WTC11 (cell line): ENCODE measurements at regions not wholly inside any gene's neighbourhood (a gene's known extent, or its start where the extent isn't known, plus 50 kb on each side); places are given as distances from the start of the nearest gene placed in this dataset.

Experiments used
- ATAC-seq: fragments of 200-7000 bp; cut with Tn5 transposase; 2 replicates; pipeline ENCODE4 v1.10.0; 2021; ENCODE audit warnings: mild to moderate bottlenecking, moderate library complexity
- CTCF ChIA-PET: fragments of 300-600 bp; sonication (Branson Sonifier 250); formaldehyde crosslinking; loops from one replicate; lab custom pipeline; 2021; ENCODE audit warnings: antibody characterized with exemption; lab: Charles Lee
- POLR2A ChIA-PET: fragments of 350-600 bp; sonication (Branson Sonifier 250); formaldehyde crosslinking; loops from one replicate; lab custom pipeline; 2021; ENCODE audit warnings: antibody characterized with exemption; lab: Charles Lee
- DNase-seq: peaks from one replicate; pipeline ENCODE4 v3.0.0; 2021; ENCODE audit warnings: low spot score
- H3K27ac Mint-ChIP-seq: 2 replicates; pipeline ENCODE4 v1.8.0; 2021; ENCODE audit warnings: mixed read lengths
- H3K27me3 Mint-ChIP-seq: 2 replicates; pipeline ENCODE4 v1.8.0; 2021; ENCODE audit warnings: low read depth, mild to moderate bottlenecking, moderate library complexity, mixed read lengths
- H3K36me3 Mint-ChIP-seq: 2 replicates; pipeline ENCODE4 v1.8.0; 2021; ENCODE audit warnings: mixed read lengths
- H3K4me1 Mint-ChIP-seq: 2 replicates; pipeline ENCODE4 v1.8.0; 2022; ENCODE audit warnings: mixed read lengths
- H3K4me3 Mint-ChIP-seq: 2 replicates; pipeline ENCODE4 v1.8.0; 2021; ENCODE audit warnings: mild to moderate bottlenecking, moderate library complexity, mixed read lengths
- H3K9me3 Mint-ChIP-seq: 2 replicates; pipeline ENCODE4 v1.8.0; 2021; ENCODE audit warnings: mixed read lengths
- FOXJ3 ChIP-seq: sonication (generic); formaldehyde crosslinking; IDR thresholded peaks from 2 replicates; pipeline ENCODE4 v1.9.0; 2021; ENCODE audit warnings: missing genetic modification reagents, mild to moderate bottlenecking, borderline replicate concordance
- GABPB1 ChIP-seq: sonication (generic); formaldehyde crosslinking; IDR thresholded peaks from 2 replicates; pipeline ENCODE4 v1.8.1; 2023; ENCODE audit warnings: mild to moderate bottlenecking, missing genetic modification reagents
- HMGA2 ChIP-seq: fragments of 250-450 bp; sonication (Bioruptor Pico); IDR thresholded peaks from 2 replicates; pipeline ENCODE4 v1.4.0; 2021; ENCODE audit warnings: mild to moderate bottlenecking, moderate library complexity
- KAT7 ChIP-seq: sonication (generic); formaldehyde crosslinking; IDR thresholded peaks from 2 replicates; pipeline ENCODE4 v1.8.1; 2023; ENCODE audit warnings: missing genetic modification reagents, mild to moderate bottlenecking, borderline replicate concordance
- NFYB ChIP-seq: sonication (generic); formaldehyde crosslinking; conservative IDR thresholded peaks from 2 replicates; pipeline ENCODE4 v1.8.0; 2022; ENCODE audit warnings: low read depth, missing genetic modification reagents
- NR2C2 ChIP-seq: sonication (generic); formaldehyde crosslinking; IDR thresholded peaks from 2 replicates; pipeline ENCODE4 v1.8.0; 2022; ENCODE audit warnings: mild to moderate bottlenecking, missing genetic modification reagents
- ZBTB21 ChIP-seq: sonication (generic); formaldehyde crosslinking; IDR thresholded peaks from 2 replicates; pipeline ENCODE4 v1.8.1; 2023; ENCODE audit warnings: mild to moderate bottlenecking, missing genetic modification reagents, borderline replicate concordance
- ZNF263 ChIP-seq: sonication (generic); formaldehyde crosslinking; IDR thresholded peaks from 2 replicates; pipeline ENCODE4 v1.8.1; 2022; ENCODE audit warnings: low read depth, mild to moderate bottlenecking, moderate library complexity, missing genetic modification reagents
- ZNF416 ChIP-seq: fragments of 250-450 bp; sonication (Bioruptor Pico); IDR thresholded peaks from 2 replicates; pipeline ENCODE4 v1.9.0; 2021; ENCODE audit warnings: mild to moderate bottlenecking, inconsistent platforms
- TF ChIP-seq, protein P1 (sequence below): sonication (generic); formaldehyde crosslinking; IDR thresholded peaks from 2 replicates; pipeline ENCODE4 v1.8.0; 2022; ENCODE audit warnings: missing genetic modification reagents
- TF ChIP-seq, protein P2 (sequence below): fragments of 250-450 bp; sonication (Bioruptor Pico); IDR thresholded peaks from 2 replicates; pipeline ENCODE4 v1.9.0; 2021; ENCODE audit warnings: mild to moderate bottlenecking, borderline replicate concordance
- TF ChIP-seq, protein P3 (sequence below): fragments of 250-450 bp; sonication (Bioruptor Pico); IDR thresholded peaks from 2 replicates; pipeline ENCODE4 v1.9.0; 2021; ENCODE audit warnings: mild to moderate bottlenecking
- TF ChIP-seq, protein P4 (sequence below): fragments of 250-450 bp; sonication (Bioruptor Pico); IDR thresholded peaks from 2 replicates; pipeline ENCODE4 v2.1.2; 2022; ENCODE audit warnings: mild to moderate bottlenecking, moderate library complexity
- TF ChIP-seq, protein P5 (sequence below): sonication (generic); formaldehyde crosslinking; conservative IDR thresholded peaks from 2 replicates; pipeline ENCODE4 v1.8.1; 2022; ENCODE audit warnings: mild to moderate bottlenecking, missing genetic modification reagents

DNA sequence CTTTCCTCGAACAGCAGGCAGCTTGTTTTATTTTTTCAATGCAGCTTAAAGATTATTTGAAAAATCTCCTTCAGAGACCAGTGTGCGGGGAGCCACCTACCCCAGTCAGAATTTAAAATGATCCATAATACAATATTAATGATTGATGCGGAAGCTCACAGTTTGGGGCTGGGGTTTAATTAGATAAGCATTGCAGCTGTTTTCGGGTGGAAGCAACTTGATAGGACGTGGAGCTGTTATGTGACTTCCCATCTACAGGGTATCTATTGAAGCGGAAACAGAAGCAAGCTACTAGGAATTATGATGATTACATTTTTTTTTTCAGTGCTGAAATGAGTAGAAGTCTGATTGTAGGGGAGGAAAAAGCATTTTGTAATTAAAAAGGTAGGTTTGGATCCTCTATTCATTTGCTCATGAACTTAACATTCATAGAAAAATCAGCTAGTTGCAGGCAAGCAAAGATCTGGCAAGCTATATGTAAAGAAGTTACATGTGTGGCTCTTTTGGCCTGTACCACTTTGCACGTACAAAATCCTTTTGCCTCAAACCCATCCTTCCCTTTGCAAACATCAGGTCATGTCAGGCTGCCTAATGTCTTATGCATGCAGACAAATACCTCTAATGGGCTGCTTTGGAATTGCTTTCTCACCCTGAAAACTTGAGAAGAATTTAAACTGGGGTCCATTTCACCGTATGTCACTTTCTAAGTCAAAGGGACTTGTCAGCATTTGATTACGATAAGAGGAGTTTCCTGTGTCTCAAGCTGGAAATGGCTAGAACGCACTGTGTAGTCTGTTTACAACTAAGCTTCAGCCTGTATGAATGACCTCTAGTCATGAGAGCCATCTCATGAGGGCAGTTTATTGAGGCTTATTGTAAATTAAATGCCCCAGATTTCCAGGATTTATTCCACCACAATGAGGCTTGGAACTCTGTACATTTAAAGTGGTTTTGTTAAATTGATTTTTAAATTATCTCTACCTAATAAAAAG is 267.1 kb upstream of the TMTC4 start (continued):
- no peak for TF ChIP-seq FOXJ3

DNA sequence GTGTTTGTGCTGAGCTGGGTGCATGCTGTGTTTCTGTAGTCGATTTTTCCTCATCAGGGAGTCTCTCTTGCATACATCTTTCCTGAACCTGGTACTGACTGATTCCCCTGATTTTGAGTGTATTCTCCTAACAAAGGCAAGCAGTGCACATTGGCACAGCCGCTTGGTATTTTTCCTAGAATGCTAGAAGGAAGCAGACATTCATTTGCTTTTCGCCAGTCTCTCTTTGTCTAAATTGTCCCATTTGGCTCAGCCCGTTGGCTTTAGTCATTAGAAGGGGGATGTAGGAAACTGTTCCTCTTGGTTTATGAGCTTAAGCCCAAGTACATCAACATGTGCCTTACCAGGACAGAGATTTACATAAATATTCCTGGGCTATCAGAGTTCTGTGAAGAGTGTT is 266.1 kb upstream of the TMTC4 start:
- ChIA-PET POLR2A (no interaction called here), CTCF (no interaction called here)
- peaks cover 2% of the 10 kb centered on the region; the same call in 1 of the 2 replicates for H3K27me3 Mint-ChIP-seq
- TF ChIP-seq KAT7 (CRISPR knock-in tag) (no peak), GABPB1 (no peak), HMGA2 (CRISPR knock-in tag) (no peak), ZNF263 (CRISPR knock-in tag) (no peak), NFYB (CRISPR knock-in tag) (no peak), NR2C2 (CRISPR knock-in tag) (no peak), ZBTB21 (CRISPR knock-in tag) (no peak), ZNF416 (CRISPR knock-in tag) (no peak)
- TF ChIP-seq, protein P1, sequence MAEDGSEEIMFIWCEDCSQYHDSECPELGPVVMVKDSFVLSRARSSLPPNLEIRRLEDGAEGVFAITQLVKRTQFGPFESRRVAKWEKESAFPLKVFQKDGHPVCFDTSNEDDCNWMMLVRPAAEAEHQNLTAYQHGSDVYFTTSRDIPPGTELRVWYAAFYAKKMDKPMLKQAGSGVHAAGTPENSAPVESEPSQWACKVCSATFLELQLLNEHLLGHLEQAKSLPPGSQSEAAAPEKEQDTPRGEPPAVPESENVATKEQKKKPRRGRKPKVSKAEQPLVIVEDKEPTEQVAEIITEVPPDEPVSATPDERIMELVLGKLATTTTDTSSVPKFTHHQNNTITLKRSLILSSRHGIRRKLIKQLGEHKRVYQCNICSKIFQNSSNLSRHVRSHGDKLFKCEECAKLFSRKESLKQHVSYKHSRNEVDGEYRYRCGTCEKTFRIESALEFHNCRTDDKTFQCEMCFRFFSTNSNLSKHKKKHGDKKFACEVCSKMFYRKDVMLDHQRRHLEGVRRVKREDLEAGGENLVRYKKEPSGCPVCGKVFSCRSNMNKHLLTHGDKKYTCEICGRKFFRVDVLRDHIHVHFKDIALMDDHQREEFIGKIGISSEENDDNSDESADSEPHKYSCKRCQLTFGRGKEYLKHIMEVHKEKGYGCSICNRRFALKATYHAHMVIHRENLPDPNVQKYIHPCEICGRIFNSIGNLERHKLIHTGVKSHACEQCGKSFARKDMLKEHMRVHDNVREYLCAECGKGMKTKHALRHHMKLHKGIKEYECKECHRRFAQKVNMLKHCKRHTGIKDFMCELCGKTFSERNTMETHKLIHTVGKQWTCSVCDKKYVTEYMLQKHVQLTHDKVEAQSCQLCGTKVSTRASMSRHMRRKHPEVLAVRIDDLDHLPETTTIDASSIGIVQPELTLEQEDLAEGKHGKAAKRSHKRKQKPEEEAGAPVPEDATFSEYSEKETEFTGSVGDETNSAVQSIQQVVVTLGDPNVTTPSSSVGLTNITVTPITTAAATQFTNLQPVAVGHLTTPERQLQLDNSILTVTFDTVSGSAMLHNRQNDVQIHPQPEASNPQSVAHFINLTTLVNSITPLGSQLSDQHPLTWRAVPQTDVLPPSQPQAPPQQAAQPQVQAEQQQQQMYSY (CRISPR knock-in tag), result no peak
- TF ChIP-seq, protein P2, sequence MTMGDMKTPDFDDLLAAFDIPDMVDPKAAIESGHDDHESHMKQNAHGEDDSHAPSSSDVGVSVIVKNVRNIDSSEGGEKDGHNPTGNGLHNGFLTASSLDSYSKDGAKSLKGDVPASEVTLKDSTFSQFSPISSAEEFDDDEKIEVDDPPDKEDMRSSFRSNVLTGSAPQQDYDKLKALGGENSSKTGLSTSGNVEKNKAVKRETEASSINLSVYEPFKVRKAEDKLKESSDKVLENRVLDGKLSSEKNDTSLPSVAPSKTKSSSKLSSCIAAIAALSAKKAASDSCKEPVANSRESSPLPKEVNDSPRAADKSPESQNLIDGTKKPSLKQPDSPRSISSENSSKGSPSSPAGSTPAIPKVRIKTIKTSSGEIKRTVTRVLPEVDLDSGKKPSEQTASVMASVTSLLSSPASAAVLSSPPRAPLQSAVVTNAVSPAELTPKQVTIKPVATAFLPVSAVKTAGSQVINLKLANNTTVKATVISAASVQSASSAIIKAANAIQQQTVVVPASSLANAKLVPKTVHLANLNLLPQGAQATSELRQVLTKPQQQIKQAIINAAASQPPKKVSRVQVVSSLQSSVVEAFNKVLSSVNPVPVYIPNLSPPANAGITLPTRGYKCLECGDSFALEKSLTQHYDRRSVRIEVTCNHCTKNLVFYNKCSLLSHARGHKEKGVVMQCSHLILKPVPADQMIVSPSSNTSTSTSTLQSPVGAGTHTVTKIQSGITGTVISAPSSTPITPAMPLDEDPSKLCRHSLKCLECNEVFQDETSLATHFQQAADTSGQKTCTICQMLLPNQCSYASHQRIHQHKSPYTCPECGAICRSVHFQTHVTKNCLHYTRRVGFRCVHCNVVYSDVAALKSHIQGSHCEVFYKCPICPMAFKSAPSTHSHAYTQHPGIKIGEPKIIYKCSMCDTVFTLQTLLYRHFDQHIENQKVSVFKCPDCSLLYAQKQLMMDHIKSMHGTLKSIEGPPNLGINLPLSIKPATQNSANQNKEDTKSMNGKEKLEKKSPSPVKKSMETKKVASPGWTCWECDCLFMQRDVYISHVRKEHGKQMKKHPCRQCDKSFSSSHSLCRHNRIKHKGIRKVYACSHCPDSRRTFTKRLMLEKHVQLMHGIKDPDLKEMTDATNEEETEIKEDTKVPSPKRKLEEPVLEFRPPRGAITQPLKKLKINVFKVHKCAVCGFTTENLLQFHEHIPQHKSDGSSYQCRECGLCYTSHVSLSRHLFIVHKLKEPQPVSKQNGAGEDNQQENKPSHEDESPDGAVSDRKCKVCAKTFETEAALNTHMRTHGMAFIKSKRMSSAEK (CRISPR knock-in tag), result no peak
- TF ChIP-seq, protein P3, sequence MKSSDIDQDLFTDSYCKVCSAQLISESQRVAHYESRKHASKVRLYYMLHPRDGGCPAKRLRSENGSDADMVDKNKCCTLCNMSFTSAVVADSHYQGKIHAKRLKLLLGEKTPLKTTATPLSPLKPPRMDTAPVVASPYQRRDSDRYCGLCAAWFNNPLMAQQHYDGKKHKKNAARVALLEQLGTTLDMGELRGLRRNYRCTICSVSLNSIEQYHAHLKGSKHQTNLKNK (CRISPR knock-in tag), result no peak
- TF ChIP-seq, protein P4, sequence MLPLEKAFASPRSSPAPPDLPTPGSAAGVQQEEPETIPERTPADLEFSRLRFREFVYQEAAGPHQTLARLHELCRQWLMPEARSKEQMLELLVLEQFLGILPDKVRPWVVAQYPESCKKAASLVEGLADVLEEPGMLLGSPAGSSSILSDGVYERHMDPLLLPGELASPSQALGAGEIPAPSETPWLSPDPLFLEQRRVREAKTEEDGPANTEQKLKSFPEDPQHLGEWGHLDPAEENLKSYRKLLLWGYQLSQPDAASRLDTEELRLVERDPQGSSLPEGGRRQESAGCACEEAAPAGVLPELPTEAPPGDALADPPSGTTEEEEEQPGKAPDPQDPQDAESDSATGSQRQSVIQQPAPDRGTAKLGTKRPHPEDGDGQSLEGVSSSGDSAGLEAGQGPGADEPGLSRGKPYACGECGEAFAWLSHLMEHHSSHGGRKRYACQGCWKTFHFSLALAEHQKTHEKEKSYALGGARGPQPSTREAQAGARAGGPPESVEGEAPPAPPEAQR (CRISPR knock-in tag), result no peak
- TF ChIP-seq, protein P5, sequence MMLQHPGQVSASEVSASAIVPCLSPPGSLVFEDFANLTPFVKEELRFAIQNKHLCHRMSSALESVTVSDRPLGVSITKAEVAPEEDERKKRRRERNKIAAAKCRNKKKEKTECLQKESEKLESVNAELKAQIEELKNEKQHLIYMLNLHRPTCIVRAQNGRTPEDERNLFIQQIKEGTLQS, result no peak
- peaks cover 19% of the 10 kb centered on the region for H3K9me3 Mint-ChIP-seq
- no peak for DNase-seq
- H3K36me3 Mint-ChIP-seq, result no peaks in the 10 kb centered on the region; the same call in 1 of the 2 replicates
- H3K4me1 Mint-ChIP-seq, result no peaks in the 10 kb centered on the region
- no peak for ATAC-seq
- H3K4me3 Mint-ChIP-seq, result no peak overlapping the region
- no peak overlapping the region for H3K27ac Mint-ChIP-seq
